ENCODE measurements at regions not wholly inside any gene's neighbourhood (a gene's known extent, or its start where the extent isn't known, plus 50 kb on each side); places are given as distances from the start of the nearest gene placed in this dataset.

DNA sequence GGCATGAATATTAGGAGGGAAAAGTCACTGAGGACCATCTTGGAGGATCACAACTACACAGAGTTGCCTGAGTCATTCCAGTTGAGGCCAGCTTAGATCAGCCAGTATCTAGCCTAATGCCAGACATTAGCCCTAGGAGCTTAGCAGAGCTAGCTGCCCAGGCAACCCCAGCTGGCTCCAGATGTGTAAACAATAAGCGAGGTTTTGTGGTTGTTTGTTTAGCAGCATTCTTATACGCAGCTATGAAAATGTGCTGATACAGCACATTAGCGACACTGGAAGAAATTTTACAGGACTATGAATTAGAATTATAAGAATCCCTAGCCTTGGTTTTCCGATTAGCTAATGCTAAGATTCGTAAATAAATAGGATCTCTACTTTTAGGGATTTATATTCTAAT is 59.3 kb downstream of the BTBD3 start:
- Mint-ChIP-seq H3K27me3 (ENCODE audit: low read depth) (peaks cover 2% of the 10 kb centered on the region; the same call in 1 of the 2 replicates), H3K4me1 (peaks cover 25 to 28% of the 10 kb centered on the region in 2 experiments), H3K4me3 (no peak overlapping the region), H3K36me3 (ENCODE audit: insufficient read depth in 1 of 3, low read depth in 3 of 3) (peaks cover 0 to 10% (median 0%) of the 10 kb centered on the region in 3 experiments; a peak in 3 of 7 replicates), H3K27ac (no peak overlapping the region), H3K9me3 (peaks cover 0 to 5% of the 10 kb centered on the region in 2 experiments; a peak in 1 of 5 replicates)
- Histone ChIP-seq H3K27ac (ENCODE audit: insufficient read length, low read depth, low read length) (no peak overlapping the region), H2BK12ac (ENCODE audit: insufficient read length, low read depth, low read length) (no peak overlapping the region), H4K8ac (replicated peaks; ENCODE audit: insufficient read length, low read depth, low read length) (no peak overlapping the region), H3K23ac (ENCODE audit: insufficient read length, low read depth, low read length) (no peak overlapping the region), H3K14ac (ENCODE audit: insufficient read depth, low read length) (no peak overlapping the region), H3K9ac (ENCODE audit: extremely low read depth, insufficient read length, low read length) (no peak overlapping the region), H3K4me2 (ENCODE audit: insufficient read depth, insufficient read length, low read length) (no peak overlapping the region), H3K4me1 (ENCODE audit: insufficient read depth, low read length) (peaks cover 8% of the 10 kb centered on the region; the same call in 1 of the 2 replicates), H3K79me1 (ENCODE audit: insufficient read depth, low read depth, low read length, poor library complexity, severe bottlenecking) (no peaks in the 10 kb centered on the region), H2BK120ac (ENCODE audit: low read depth, low read length, poor library complexity, severe bottlenecking) (no peak overlapping the region), H2BK20ac (ENCODE audit: low read depth, low read length, poor library complexity, severe bottlenecking) (no peak overlapping the region), H2AFZ (ENCODE audit: low read length) (no peak overlapping the region), H3K27me3 (ENCODE audit: insufficient read depth, low read length) (no peaks in the 10 kb centered on the region), H3K9me3 (ENCODE audit: control insufficient read depth, low read depth, low read length) (no peaks in the 10 kb centered on the region), H2AK5ac (ENCODE audit: insufficient read length, low read length) (no peak overlapping the region), H2BK5ac (ENCODE audit: insufficient read length, low read length) (no peak overlapping the region), H3K56ac (ENCODE audit: insufficient read length, low read depth, low read length) (no peak overlapping the region), H3K18ac (ENCODE audit: insufficient read length, low read depth, low read length) (no peak overlapping the region), H3K79me2 (ENCODE audit: insufficient read depth, low read length) (no peaks in the 10 kb centered on the region), H4K20me1 (ENCODE audit: control insufficient read depth, insufficient read depth, insufficient read length) (no peaks in the 10 kb centered on the region), H3K4ac (ENCODE audit: low read depth, low read length) (no peak overlapping the region), H3K23me2 (ENCODE audit: insufficient read length, low read depth, low read length, poor library complexity, severe bottlenecking) (no peaks in the 10 kb centered on the region), H2BK15ac (ENCODE audit: low read depth, low read length) (no peak overlapping the region), H4K91ac (ENCODE audit: insufficient read length, low read depth, low read length) (no peak overlapping the region), H3T11ph (ENCODE audit: low read length) (no peak overlapping the region), H4K5ac (ENCODE audit: insufficient read length, low read depth, low read length) (no peak overlapping the region)
- WGBS (ENCODE audit: extremely low coverage, insufficient read length, low lambda C conversion rate), result no CpG with 5 or more reads among the region's 5 CpGs
- no peak for DNase-seq
- TF ChIP-seq, protein P1, sequence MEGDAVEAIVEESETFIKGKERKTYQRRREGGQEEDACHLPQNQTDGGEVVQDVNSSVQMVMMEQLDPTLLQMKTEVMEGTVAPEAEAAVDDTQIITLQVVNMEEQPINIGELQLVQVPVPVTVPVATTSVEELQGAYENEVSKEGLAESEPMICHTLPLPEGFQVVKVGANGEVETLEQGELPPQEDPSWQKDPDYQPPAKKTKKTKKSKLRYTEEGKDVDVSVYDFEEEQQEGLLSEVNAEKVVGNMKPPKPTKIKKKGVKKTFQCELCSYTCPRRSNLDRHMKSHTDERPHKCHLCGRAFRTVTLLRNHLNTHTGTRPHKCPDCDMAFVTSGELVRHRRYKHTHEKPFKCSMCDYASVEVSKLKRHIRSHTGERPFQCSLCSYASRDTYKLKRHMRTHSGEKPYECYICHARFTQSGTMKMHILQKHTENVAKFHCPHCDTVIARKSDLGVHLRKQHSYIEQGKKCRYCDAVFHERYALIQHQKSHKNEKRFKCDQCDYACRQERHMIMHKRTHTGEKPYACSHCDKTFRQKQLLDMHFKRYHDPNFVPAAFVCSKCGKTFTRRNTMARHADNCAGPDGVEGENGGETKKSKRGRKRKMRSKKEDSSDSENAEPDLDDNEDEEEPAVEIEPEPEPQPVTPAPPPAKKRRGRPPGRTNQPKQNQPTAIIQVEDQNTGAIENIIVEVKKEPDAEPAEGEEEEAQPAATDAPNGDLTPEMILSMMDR (conservative IDR thresholded peaks at IDR 0.05), result no peak
